Epithelial cell of proximal tubule (primary cell): ENCODE measurements at regions not wholly inside any gene's neighbourhood (a gene's known extent, or its start where the extent isn't known, plus 50 kb on each side); places are given as distances from the start of the nearest gene placed in this dataset.

ENCODE experiments used
- DNase-seq: peaks from one replicate; pipeline ENCODE4 v3.0.0-alpha.2; 2011; ENCODE audit warnings: low read depth
- H3K4me3 ChIP-seq: 2 replicates; pipeline ENCODE4 v1.5.1; 2011; ENCODE audit warnings: low read depth, mild to moderate bottlenecking, low read length
- TF ChIP-seq, protein P1 (sequence below): conservative IDR thresholded peaks from 2 replicates; pipeline ENCODE4 v1.5.1; 2012; ENCODE audit warnings: low read depth, mild to moderate bottlenecking, low read length

- H3K4me3 ChIP-seq = no peak overlapping the region
- no peak for DNase-seq
- TF ChIP-seq, protein P1, sequence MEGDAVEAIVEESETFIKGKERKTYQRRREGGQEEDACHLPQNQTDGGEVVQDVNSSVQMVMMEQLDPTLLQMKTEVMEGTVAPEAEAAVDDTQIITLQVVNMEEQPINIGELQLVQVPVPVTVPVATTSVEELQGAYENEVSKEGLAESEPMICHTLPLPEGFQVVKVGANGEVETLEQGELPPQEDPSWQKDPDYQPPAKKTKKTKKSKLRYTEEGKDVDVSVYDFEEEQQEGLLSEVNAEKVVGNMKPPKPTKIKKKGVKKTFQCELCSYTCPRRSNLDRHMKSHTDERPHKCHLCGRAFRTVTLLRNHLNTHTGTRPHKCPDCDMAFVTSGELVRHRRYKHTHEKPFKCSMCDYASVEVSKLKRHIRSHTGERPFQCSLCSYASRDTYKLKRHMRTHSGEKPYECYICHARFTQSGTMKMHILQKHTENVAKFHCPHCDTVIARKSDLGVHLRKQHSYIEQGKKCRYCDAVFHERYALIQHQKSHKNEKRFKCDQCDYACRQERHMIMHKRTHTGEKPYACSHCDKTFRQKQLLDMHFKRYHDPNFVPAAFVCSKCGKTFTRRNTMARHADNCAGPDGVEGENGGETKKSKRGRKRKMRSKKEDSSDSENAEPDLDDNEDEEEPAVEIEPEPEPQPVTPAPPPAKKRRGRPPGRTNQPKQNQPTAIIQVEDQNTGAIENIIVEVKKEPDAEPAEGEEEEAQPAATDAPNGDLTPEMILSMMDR = no peak
Measured at GRCh38 chr20:48143435-48144081, 358.3 kb upstream of the SULF2 start.

- DNase-seq = no peak
- TF ChIP-seq, protein P1 = no peak
Measured at GRCh38 chr20:48142516-48142773, 357.2 kb upstream of the SULF2 start.

DNA sequence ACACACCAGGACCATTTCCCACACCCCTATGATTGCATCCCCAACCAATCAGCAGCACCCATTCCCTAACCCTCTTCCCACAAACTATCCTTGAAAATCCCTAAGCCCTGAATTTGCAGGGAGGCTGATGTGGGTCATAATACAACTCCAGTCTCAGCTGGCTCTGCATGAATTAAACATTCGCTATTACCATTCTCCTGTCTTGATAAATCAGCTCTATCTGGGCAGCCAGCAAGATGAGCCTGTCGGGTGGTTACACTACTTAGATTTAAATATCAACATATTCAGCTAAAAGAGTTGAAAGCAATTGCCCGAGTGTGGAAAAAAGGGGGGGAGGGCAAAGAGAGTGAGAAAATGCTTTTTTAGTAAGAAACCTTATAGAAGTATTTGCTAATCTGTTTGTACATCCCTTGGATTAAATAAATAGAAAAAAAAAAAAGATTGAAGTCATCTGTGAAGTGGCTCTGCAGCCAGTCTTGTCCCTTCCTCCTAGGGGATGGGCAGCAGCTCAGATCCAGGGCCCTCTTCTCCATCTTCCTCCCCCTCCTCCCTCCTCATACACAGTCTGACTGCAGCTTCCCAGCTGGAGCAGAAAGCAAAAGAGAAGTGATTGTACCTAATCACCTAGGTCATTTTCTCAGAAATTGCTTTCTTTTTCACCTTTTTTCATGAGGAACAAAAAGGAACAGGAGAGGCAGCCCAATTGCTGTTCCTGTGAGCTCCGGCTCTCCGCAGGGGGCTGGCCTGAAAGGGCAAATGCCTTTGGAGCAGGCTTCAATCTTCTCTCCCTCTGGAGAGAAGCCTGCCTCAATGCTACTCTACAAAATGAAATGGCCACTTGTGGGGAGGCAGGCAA lies 356.6 kb upstream of the SULF2 start:
- TF ChIP-seq, protein P1 = no peak
- no peak for DNase-seq
- H3K4me3 ChIP-seq = no peak overlapping the region

More at GRCh38 chr20:48142516-48142773, 357.2 kb upstream of the SULF2 start:
- H3K4me3 ChIP-seq = no peak overlapping the region

DNA sequence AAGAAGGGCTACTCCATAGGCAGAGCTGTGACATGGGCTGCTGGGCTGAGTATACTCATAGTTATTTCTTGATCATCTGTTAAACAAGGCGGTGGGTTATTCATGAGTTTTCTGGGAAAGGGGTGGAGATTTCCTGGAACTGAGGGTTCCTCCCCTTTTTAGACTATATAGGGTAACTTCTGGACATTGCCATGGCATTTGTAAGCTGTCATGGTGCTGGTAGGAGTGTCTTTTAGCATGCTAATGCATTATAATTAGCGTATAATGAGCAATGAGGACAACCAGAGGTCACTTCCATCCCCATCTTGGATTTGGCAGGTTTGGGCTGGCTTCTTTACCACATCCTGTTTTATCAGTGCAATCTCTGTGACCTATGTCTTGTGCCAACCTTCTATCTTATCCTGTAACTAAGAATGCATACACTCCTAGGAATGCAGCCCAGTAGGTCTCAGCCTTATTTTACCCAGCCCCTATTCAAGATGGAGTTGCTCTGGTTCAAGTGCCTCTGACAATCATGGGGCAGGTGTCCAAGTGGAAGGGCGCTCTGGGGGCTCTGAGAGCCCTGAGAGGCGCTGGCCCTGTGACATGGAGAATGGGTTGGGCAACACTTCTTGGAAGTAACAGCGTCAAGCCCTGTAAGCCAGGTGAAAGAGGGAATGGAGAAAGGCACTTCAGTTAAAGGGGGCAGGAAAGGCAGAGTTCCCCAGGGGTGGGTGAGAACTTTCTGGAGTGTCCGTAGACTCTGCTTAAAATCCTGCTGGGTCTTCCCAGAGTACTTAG lies 354.2 kb upstream of the SULF2 start:
- TF ChIP-seq, protein P1 = no peak
- no peak overlapping the region for H3K4me3 ChIP-seq
- no peak for DNase-seq

DNA sequence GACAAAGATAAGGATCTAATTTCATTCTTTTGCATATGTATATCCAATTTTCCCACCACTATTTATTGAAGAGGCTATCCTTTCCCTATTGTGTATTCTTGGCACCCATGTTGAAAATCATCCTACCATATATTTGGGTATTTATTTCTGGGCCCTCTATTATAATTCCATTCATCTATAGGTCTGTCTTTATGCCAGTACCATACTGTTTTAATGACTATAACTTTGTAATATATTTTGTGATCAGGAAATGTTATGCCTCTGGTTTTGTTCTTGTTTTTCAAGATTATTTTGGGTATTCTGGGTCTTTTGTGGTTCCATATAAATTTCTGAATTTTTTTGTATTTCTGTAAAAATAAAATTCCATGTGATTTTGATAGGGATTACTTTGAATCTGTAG lies 347.6 kb upstream of the SULF2 start:
- TF ChIP-seq, protein P1 = no peak
- H3K4me3 ChIP-seq = no peak overlapping the region
- no peak for DNase-seq

DNA sequence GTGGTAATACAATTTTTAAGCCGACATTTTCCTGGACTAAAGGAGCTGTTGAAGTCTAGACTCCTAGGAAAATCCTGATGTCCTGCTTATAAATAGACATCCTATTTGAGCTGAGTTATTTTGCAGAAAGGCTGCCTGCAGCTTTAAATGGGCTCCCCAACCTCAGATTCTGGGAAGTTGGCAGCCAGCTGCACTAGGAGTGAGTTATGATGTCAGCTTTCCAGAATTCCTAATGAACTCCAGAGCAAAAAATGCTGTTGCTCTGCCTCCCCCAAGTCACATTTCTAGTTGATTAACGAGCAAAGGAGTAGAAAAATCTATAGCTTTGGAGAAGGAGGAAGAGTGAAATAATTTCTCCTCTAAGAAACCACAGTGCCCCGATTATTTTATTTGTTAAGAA lies 346.3 kb upstream of the SULF2 start:
- DNase-seq = no peak
- no peak overlapping the region for H3K4me3 ChIP-seq
- TF ChIP-seq, protein P1 = no peak
